ENCODE measurements at regions not wholly inside any gene's neighbourhood (a gene's known extent, or its start where the extent isn't known, plus 50 kb on each side); places are given as distances from the start of the nearest gene placed in this dataset.

GRCh38 chr20:61048302-61048701 is 203.8 kb upstream of the CDH4 start:
- H3K4me3 Mint-ChIP-seq (ENCODE audit: unreplicated experiment), result no peak overlapping the region
- TF ChIP-seq CTCF (IDR thresholded peaks at IDR 0.05; ENCODE audit: unreplicated experiment), result no peak
- intact Hi-C loops (cut with micrococcal nuclease), result no loop called here

DNA sequence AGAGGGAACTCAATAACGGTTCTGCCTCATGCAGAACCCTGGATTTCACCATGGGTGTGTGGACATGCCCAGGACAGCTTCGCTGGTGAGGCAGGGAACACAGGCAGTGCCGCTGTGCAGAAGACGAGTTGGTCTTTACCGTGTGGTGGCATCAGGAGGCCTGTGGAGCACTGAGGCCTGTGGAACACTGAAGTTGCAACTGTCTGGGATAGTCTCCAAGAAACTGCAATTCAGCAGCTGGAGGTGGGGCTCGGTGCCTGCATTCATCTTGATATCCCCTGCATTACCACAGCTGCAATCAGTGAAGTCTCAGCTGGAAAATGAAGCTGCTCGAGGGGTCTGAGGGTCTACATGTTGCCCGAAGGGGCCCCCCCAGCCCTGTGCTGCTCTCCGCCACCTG is 202.4 kb upstream of the CDH4 start:
- H3K27ac Mint-ChIP-seq (ENCODE audit: low read depth, unreplicated experiment), result no peak overlapping the region
- POLR2A ChIA-PET, result no interaction called here
- BruUV-seq (replicated peaks), result no TSS peak
- H3K27me3 Mint-ChIP-seq (ENCODE audit: insufficient read depth, unreplicated experiment), result peaks cover 30% of the 10 kb centered on the region
- no peak for TF ChIP-seq CTCF (IDR thresholded peaks at IDR 0.05; ENCODE audit: unreplicated experiment)
- no peaks in the 10 kb centered on the region for H3K36me3 Mint-ChIP-seq (ENCODE audit: insufficient read depth, unreplicated experiment)
- no peak for DNase-seq (ENCODE audit: unreplicated experiment)
- no peak overlapping the region for H3K4me3 Mint-ChIP-seq (ENCODE audit: unreplicated experiment)
- H3K4me1 Mint-ChIP-seq (ENCODE audit: insufficient read depth, unreplicated experiment), result no peaks in the 10 kb centered on the region
- no peaks in the 10 kb centered on the region for H3K9me3 Mint-ChIP-seq (ENCODE audit: unreplicated experiment)
- CTCF ChIA-PET, result interaction anchor here (0.6 to 0.8 kb wide), 2 partner anchors 839 to 959 kb away, joined by 3 read pairs; no protein-coding TSS in a partner anchor
- intact Hi-C loops (cut with micrococcal nuclease), result no loop called here

More at GRCh38 chr20:61048302-61048701, 203.8 kb upstream of the CDH4 start:
- Mint-ChIP-seq H3K4me1 (ENCODE audit: insufficient read depth, unreplicated experiment) (no peaks in the 10 kb centered on the region), H3K27ac (ENCODE audit: low read depth, unreplicated experiment) (no peak overlapping the region), H3K9me3 (ENCODE audit: unreplicated experiment) (no peaks in the 10 kb centered on the region), H3K36me3 (ENCODE audit: insufficient read depth, unreplicated experiment) (no peaks in the 10 kb centered on the region), H3K27me3 (ENCODE audit: insufficient read depth, unreplicated experiment) (peaks cover 19% of the 10 kb centered on the region)
- no peak for DNase-seq (ENCODE audit: unreplicated experiment)
- no TSS peak for BruUV-seq (replicated peaks)
- ChIA-PET POLR2A (no interaction called here), CTCF (interaction anchor here (1.1 kb wide), 1 partner anchor 196 kb away, joined by 3 read pairs; no protein-coding TSS in a partner anchor)

DNA sequence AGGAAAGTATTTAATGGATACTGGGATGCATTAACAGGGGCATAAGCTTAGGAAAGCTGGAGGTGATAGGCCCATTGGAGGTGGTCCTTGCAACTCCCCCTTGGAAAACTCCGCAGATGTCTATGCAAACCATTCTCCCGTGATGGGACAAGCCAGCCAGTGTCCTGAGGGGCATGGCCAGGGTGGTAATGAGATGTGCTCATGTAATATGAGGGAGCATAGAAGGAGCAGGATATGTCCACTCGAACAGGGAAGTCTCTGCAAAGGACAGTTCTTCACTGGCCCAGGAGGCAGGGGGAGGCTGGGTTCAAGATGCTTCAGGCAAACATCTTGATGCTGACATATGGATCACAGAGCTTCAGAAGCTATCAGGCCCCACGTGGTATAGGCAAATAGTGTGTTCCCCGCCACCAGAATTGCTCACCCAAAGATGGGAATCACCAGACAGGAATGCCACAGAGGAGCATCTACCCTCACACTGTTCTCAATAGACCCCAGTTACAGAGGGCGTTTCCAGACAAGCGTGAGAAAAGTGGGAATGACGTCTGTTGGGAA is 201.6 kb upstream of the CDH4 start:
- no peaks in the 10 kb centered on the region for H3K9me3 Mint-ChIP-seq (ENCODE audit: unreplicated experiment)
- no peaks in the 10 kb centered on the region for H3K36me3 Mint-ChIP-seq (ENCODE audit: insufficient read depth, unreplicated experiment)
- H3K27ac Mint-ChIP-seq (ENCODE audit: low read depth, unreplicated experiment), result no peak overlapping the region
- H3K4me1 Mint-ChIP-seq (ENCODE audit: insufficient read depth, unreplicated experiment), result no peaks in the 10 kb centered on the region
- no peak for TF ChIP-seq CTCF (IDR thresholded peaks at IDR 0.05; ENCODE audit: unreplicated experiment)
- ChIA-PET POLR2A (interaction anchor here (0.6 kb wide), 1 partner anchor 131 kb away, joined by 3 read pairs; no protein-coding TSS in a partner anchor), CTCF (interaction anchor here (0.6 kb wide), 3 partner anchors 31 to 960 kb away, joined by 3 read pairs; no protein-coding TSS in a partner anchor)
- intact Hi-C loops (cut with micrococcal nuclease), result no loop called here
- H3K27me3 Mint-ChIP-seq (ENCODE audit: insufficient read depth, unreplicated experiment), result peaks cover 38% of the 10 kb centered on the region
- no peak for DNase-seq (ENCODE audit: unreplicated experiment)
- BruUV-seq (replicated peaks), result no TSS peak
- no peak overlapping the region for H3K4me3 Mint-ChIP-seq (ENCODE audit: unreplicated experiment)

- no peaks in the 10 kb centered on the region for H3K36me3 Mint-ChIP-seq (ENCODE audit: insufficient read depth, unreplicated experiment)
- POLR2A ChIA-PET, result no interaction called here
- H3K27me3 Mint-ChIP-seq (ENCODE audit: insufficient read depth, unreplicated experiment), result peaks cover 56% of the 10 kb centered on the region
- CTCF ChIA-PET, result no interaction called here
- no peak overlapping the region for H3K4me3 Mint-ChIP-seq (ENCODE audit: unreplicated experiment)
- H3K4me1 Mint-ChIP-seq (ENCODE audit: insufficient read depth, unreplicated experiment), result no peaks in the 10 kb centered on the region
- intact Hi-C loops (cut with micrococcal nuclease), result no loop called here
- no TSS peak for BruUV-seq (replicated peaks)
- no peak for TF ChIP-seq CTCF (IDR thresholded peaks at IDR 0.05; ENCODE audit: unreplicated experiment)
- H3K9me3 Mint-ChIP-seq (ENCODE audit: unreplicated experiment), result no peaks in the 10 kb centered on the region
- no peak overlapping the region for H3K27ac Mint-ChIP-seq (ENCODE audit: low read depth, unreplicated experiment)
- DNase-seq (ENCODE audit: unreplicated experiment), result no peak
Measured at GRCh38 chr20:61052195-61052750, 199.8 kb upstream of the CDH4 start.
